Astrocyte (in vitro differentiated cells and primary cell): ENCODE measurements at regions not wholly inside any gene's neighbourhood (a gene's known extent, or its start where the extent isn't known, plus 50 kb on each side); places are given as distances from the start of the nearest gene placed in this dataset.

Experiments
- DNase-seq: peaks from one replicate; pipeline ENCODE4 v3.0.0-alpha.2; 2010; ENCODE audit warnings: low read depth
- FAIRE-seq: peaks from 2 replicates; lab custom pipeline; 2011; peaks lifted over from hg19 to GRCh38; lab: Jason Lieb, UNC
- H2AFZ ChIP-seq: 2 replicates; pipeline ENCODE4 v1.6.0; 2012; ENCODE audit warnings: low read depth, low read length, inconsistent platforms
- H3K27ac ChIP-seq: 2 replicates; pipeline ENCODE4 v1.5.1; 2011; ENCODE audit warnings: low read depth, low read length, inconsistent platforms
- H3K27me3 ChIP-seq: 2 replicates; pipeline ENCODE4 v1.6.0; 2011; ENCODE audit warnings: low read length, inconsistent platforms; ENCODE audit not compliant: insufficient read depth
- H3K36me3 ChIP-seq: 2 replicates; pipeline ENCODE4 v1.5.1; 2011; ENCODE audit warnings: low read length, inconsistent platforms; ENCODE audit not compliant: insufficient read depth
- H3K4me1 ChIP-seq: 2 replicates; pipeline ENCODE4 v1.5.1; 2011; ENCODE audit warnings: low read length, inconsistent platforms; ENCODE audit not compliant: insufficient read depth
- H3K4me2 ChIP-seq: 2 replicates; pipeline ENCODE4 v1.6.0; 2012; ENCODE audit warnings: low read length, inconsistent platforms
- H3K4me3 ChIP-seq: 2 replicates; pipeline ENCODE4 v1.5.1; 2011; ENCODE audit warnings: low read depth, mild to moderate bottlenecking, low read length, inconsistent platforms; ENCODE audit not compliant: insufficient read depth
- H3K79me2 ChIP-seq: 2 replicates; pipeline ENCODE4 v1.6.0; 2012; ENCODE audit warnings: mild to moderate bottlenecking, low read length, inconsistent platforms; ENCODE audit not compliant: insufficient read depth
- H3K9ac ChIP-seq: 2 replicates; pipeline ENCODE4 v1.6.0; 2012; ENCODE audit warnings: mild to moderate bottlenecking, low read length, inconsistent platforms
- H3K9me3 ChIP-seq: 2 replicates; pipeline ENCODE4 v1.5.1; 2012; ENCODE audit warnings: low read depth, mild to moderate bottlenecking, low read length, inconsistent platforms; ENCODE audit not compliant: insufficient read depth
- H4K20me1 ChIP-seq: 2 replicates; pipeline ENCODE4 v1.6.0; 2012; ENCODE audit warnings: low read length, inconsistent platforms; ENCODE audit not compliant: insufficient read depth
- H3K27ac Mint-ChIP-seq: one replicate; pipeline ENCODE4 v1.8.0; 2021; ENCODE audit warnings: mild to moderate bottlenecking, mixed read lengths; ENCODE audit not compliant: unreplicated experiment
- H3K27me3 Mint-ChIP-seq: one replicate; pipeline ENCODE4 v1.8.0; 2021; ENCODE audit warnings: low read depth, mixed read lengths; ENCODE audit not compliant: unreplicated experiment
- H3K36me3 Mint-ChIP-seq: one replicate; pipeline ENCODE4 v1.8.0; 2021; ENCODE audit warnings: low read depth, mixed read lengths; ENCODE audit not compliant: unreplicated experiment
- H3K4me1 Mint-ChIP-seq: one replicate; pipeline ENCODE4 v1.8.0; 2021; ENCODE audit warnings: low read depth, mixed read lengths; ENCODE audit not compliant: unreplicated experiment
- H3K4me3 Mint-ChIP-seq: one replicate; pipeline ENCODE4 v1.8.0; 2021; ENCODE audit warnings: mild to moderate bottlenecking, moderate library complexity, mixed read lengths; ENCODE audit not compliant: unreplicated experiment
- H3K9me3 Mint-ChIP-seq: one replicate; pipeline ENCODE4 v1.8.0; 2021; ENCODE audit warnings: mild to moderate bottlenecking, mixed read lengths; ENCODE audit not compliant: unreplicated experiment
- EZH2 ChIP-seq: IDR thresholded peaks from 2 replicates; pipeline ENCODE4 v1.6.1; 2012; ENCODE audit warnings: mild to moderate bottlenecking, low read length, inconsistent platforms; ENCODE audit not compliant: insufficient read depth
- TF ChIP-seq, protein P1 (sequence below): IDR thresholded peaks from 2 replicates; pipeline ENCODE4 v1.5.1; 2011; ENCODE audit warnings: low read depth, mild to moderate bottlenecking, inconsistent platforms, low read length, moderate library complexity; ENCODE audit not compliant: insufficient read depth

DNA sequence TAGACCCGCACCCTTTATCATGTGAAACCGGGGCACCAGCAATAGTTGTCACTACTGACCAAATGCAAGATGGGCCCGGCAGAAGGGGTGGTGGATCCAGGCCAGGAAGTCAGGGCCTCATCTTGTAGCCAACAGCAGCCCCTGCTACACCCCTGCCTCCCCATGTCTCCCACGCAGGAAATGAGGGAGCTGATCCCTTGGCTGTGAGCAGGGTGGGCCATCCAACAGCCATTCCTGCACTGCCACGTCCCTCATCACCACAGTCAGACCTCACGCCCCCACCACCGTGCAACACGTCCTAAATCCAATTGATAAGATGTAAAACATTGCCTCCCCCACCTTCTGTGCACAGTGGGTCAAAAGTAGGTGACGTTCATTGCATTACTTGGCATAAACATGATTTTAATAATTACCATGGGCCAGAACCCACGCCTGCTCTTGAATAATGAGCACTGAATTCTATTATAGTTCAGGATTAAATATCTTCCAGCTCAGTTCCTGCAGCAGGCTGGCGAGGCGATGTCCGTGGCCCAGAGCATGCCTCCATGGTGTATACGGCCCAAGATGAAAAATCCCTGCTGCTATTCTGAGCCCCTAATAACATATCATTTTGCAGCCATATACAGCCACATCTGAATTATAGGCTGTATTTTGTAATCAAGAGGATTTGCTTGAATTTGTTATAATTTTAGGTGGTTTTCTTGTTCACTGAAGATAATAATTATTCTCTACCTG, 1373.8 kb downstream of the BRD1 start:
- H3K27ac Mint-ChIP-seq, result no peak overlapping the region

DNA sequence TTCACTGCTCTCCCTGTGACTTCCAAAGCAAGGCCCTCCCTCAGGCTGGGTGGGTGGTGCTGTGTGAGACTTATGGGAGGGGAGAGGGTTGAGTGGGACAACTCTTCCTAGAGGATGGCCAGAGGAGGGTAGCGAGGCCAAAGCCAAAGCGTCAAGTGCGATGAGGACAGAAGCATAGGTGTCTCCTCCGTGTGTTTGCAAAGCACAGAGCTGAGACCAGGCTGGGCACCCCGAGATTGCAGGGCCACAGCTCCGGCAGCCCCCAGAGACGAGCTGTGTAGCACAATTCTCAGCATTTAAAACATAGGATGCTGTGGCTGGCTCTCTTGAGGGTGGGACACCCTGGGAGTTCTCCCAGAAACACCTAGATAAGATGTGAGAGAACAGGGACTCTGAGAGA, 1374.5 kb downstream of the BRD1 start:
- H3K9me3 ChIP-seq, result no peaks in the 10 kb centered on the region
- peaks cover 5% of the 10 kb centered on the region for H3K4me1 ChIP-seq
- Mint-ChIP-seq H3K36me3 (no peaks in the 10 kb centered on the region), H3K27me3 (peaks cover 26% of the 10 kb centered on the region), H3K27ac (no peak overlapping the region), H3K9me3 (peaks cover 2% of the 10 kb centered on the region), H3K4me3 (no peak overlapping the region), H3K4me1 (no peaks in the 10 kb centered on the region)
- H4K20me1 ChIP-seq, result no peaks in the 10 kb centered on the region
- no peaks in the 10 kb centered on the region for H3K27me3 ChIP-seq
- TF ChIP-seq, protein P1, sequence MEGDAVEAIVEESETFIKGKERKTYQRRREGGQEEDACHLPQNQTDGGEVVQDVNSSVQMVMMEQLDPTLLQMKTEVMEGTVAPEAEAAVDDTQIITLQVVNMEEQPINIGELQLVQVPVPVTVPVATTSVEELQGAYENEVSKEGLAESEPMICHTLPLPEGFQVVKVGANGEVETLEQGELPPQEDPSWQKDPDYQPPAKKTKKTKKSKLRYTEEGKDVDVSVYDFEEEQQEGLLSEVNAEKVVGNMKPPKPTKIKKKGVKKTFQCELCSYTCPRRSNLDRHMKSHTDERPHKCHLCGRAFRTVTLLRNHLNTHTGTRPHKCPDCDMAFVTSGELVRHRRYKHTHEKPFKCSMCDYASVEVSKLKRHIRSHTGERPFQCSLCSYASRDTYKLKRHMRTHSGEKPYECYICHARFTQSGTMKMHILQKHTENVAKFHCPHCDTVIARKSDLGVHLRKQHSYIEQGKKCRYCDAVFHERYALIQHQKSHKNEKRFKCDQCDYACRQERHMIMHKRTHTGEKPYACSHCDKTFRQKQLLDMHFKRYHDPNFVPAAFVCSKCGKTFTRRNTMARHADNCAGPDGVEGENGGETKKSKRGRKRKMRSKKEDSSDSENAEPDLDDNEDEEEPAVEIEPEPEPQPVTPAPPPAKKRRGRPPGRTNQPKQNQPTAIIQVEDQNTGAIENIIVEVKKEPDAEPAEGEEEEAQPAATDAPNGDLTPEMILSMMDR, result no peak
- TF ChIP-seq EZH2, result no peak
- no peak overlapping the region for H3K4me2 ChIP-seq
- H2AFZ ChIP-seq, result no peak overlapping the region
- H3K27ac ChIP-seq, result no peak overlapping the region
- no peaks in the 10 kb centered on the region for H3K36me3 ChIP-seq
- no peak overlapping the region for H3K9ac ChIP-seq
- FAIRE-seq (no peak), DNase-seq (no peak)
- H3K4me3 ChIP-seq, result no peak overlapping the region
- H3K79me2 ChIP-seq, result no peaks in the 10 kb centered on the region

More for the DNA sequence above, 1373.8 kb downstream of the BRD1 start:
- Mint-ChIP-seq H3K36me3 (no peaks in the 10 kb centered on the region), H3K4me3 (no peak overlapping the region), H3K4me1 (no peaks in the 10 kb centered on the region), H3K27me3 (peaks cover 28% of the 10 kb centered on the region), H3K9me3 (peaks cover 2% of the 10 kb centered on the region)
- Histone ChIP-seq H3K79me2 (no peaks in the 10 kb centered on the region), H3K27me3 (no peaks in the 10 kb centered on the region), H3K9me3 (no peaks in the 10 kb centered on the region), H3K9ac (no peak overlapping the region), H3K4me3 (no peak overlapping the region), H3K4me1 (peaks cover 5% of the 10 kb centered on the region), H3K36me3 (no peaks in the 10 kb centered on the region), H4K20me1 (no peaks in the 10 kb centered on the region), H2AFZ (no peak overlapping the region), H3K4me2 (no peak overlapping the region), H3K27ac (no peak overlapping the region)
- TF ChIP-seq, protein P1, result no peak
- TF ChIP-seq EZH2, result no peak
- FAIRE-seq, result no peak
- no peak for DNase-seq

DNA sequence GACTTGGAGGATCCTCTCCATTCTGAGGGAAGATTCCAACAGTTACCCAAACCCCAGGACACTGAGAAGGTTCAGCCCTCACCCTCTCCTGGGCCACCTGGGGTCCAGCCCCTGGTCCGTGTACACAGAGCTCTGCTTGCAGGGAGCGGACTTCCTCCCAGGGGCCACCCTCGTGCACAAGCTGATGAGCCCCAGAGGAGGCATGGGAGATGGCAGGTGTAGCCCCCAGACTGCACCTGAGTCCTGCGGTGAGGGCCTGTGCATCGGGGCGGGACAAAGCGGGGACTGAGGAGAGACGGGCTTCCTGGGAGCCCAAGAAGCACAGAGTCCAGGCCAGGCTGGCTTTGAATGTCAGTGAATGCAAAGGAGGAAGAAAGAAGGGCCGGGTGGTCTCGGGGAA, 1374.9 kb downstream of the BRD1 start:
- Mint-ChIP-seq H3K27ac (no peak overlapping the region), H3K4me1 (no peaks in the 10 kb centered on the region), H3K4me3 (no peak overlapping the region), H3K36me3 (no peaks in the 10 kb centered on the region), H3K27me3 (peaks cover 26% of the 10 kb centered on the region), H3K9me3 (peaks cover 2% of the 10 kb centered on the region)
- no peak overlapping the region for H2AFZ ChIP-seq
- H3K27ac ChIP-seq, result no peak overlapping the region
- peaks cover 5% of the 10 kb centered on the region for H3K4me1 ChIP-seq
- no peak overlapping the region for H3K4me2 ChIP-seq
- no peak overlapping the region for H3K9ac ChIP-seq
- H3K4me3 ChIP-seq, result no peak overlapping the region
- no peaks in the 10 kb centered on the region for H3K36me3 ChIP-seq
- H3K79me2 ChIP-seq, result no peaks in the 10 kb centered on the region
- no peaks in the 10 kb centered on the region for H4K20me1 ChIP-seq
- FAIRE-seq (no peak), DNase-seq (no peak)
- no peaks in the 10 kb centered on the region for H3K27me3 ChIP-seq
- TF ChIP-seq, protein P1, result no peak
- TF ChIP-seq EZH2, result no peak
- peaks cover 3% of the 10 kb centered on the region for H3K9me3 ChIP-seq
